GM23338 (cell line): ENCODE measurements at regions not wholly inside any gene's neighbourhood (a gene's known extent, or its start where the extent isn't known, plus 50 kb on each side); places are given as distances from the start of the nearest gene placed in this dataset.

Experiments used
- CREB1 ChIP-seq: fragments of 250-450 bp; sonication (Bioruptor Pico); IDR thresholded peaks from 2 replicates; pipeline ENCODE4 v1.5.0; 2020; ENCODE audit warnings: low read depth, mild to moderate bottlenecking, moderate library complexity
- CTCF ChIP-seq, 2 experiments: fragments of 200-600 bp in 1 of 2; sonication (generic) in 1 of 2; conservative IDR thresholded peaks; 2 replicates each; pipeline versions ENCODE4 v1.5.1 to v1.6.1; 2016 to 2017; ENCODE audit warnings: antibody characterized with exemption in 2 of 2, low read depth in 2 of 2, mild to moderate bottlenecking in 2 of 2, moderate library complexity in 1 of 2
- EZH2 ChIP-seq: fragments of 200-600 bp; sonication (generic); IDR thresholded peaks from one replicate; pipeline ENCODE4 v1.8.0; 2017; ENCODE audit warnings: antibody characterized with exemption, mild to moderate bottlenecking, low read depth; ENCODE audit not compliant: unreplicated experiment
- EZH2phosphoT487 ChIP-seq: fragments of 200-600 bp; sonication (generic); IDR thresholded peaks from one replicate; pipeline ENCODE4 v1.8.1; 2018; ENCODE audit warnings: antibody characterized with exemption; ENCODE audit not compliant: unreplicated experiment
- JUNB ChIP-seq: IDR thresholded peaks from one replicate; pipeline ENCODE4 v1.6.1; 2016; ENCODE audit warnings: antibody characterized with exemption; ENCODE audit not compliant: unreplicated experiment
- NANOG ChIP-seq: IDR thresholded peaks from 2 replicates; pipeline ENCODE4 v1.6.1; 2016; ENCODE audit warnings: antibody characterized with exemption, borderline replicate concordance
- POLR2AphosphoS5 ChIP-seq: IDR thresholded peaks from 2 replicates; pipeline ENCODE4 v1.6.1; 2016; ENCODE audit warnings: antibody characterized with exemption, low read depth
- ZNF331 ChIP-seq: fragments of 250-450 bp; sonication (Bioruptor Pico); IDR thresholded peaks from 2 replicates; pipeline ENCODE4 v1.5.0; 2020; ENCODE audit warnings: low read depth, mild to moderate bottlenecking, moderate library complexity
- TF ChIP-seq, protein P1 (sequence below): IDR thresholded peaks from 2 replicates; pipeline ENCODE4 v1.6.1; 2016; ENCODE audit warnings: antibody characterized with exemption
- TF ChIP-seq, protein P2 (sequence below): IDR thresholded peaks from one replicate; pipeline ENCODE4 v1.6.1; 2018; ENCODE audit warnings: antibody characterized with exemption; ENCODE audit not compliant: unreplicated experiment

DNA sequence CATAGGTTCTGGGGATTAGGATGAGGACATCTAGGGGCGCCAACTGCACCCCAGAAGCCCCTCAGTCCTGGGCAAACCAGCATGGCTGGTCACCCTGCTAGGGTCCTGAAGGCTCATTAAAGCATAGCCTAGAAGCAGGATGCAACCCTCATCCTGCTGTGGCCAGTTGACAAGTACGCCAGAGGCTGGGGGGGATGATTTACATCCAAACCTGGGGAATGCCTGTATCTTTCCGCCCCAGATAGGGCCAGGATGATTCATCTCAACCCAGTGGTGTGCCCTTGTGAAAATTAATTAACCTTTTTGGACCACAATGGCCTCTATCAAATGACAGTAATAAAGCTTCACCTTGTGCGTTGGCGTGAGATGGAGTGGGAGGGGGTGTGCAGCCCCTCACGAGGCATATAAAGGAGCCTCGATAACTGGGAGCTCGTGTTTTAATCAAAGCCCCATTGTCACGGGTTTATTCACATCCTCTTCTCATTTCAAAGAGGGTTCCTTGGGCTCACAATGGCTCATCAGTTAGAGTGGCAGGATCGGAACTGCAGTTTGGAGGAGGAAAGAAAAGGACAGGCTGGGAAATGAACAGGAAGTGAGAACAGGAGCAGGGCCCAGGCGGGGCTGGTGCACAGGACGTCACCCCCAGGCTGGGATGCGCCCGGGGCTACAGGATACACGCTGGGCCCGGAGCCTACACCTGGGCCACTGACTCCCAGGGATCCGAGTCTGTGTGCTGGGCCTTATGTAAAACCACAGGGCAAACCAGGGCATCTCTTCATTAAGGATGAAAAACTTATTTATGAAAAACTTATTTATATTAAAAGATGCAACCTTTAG lies 121.8 kb upstream of the PHACTR3 start:
- TF ChIP-seq NANOG = no peak
- no peak for TF ChIP-seq POLR2AphosphoS5
- no peak for TF ChIP-seq CTCF (conservative IDR thresholded peaks at IDR 0.05; ENCODE audit: low read depth in 2 of 2)
- no peak for TF ChIP-seq CREB1 (CRISPR knock-in tag)
- TF ChIP-seq, protein P1, sequence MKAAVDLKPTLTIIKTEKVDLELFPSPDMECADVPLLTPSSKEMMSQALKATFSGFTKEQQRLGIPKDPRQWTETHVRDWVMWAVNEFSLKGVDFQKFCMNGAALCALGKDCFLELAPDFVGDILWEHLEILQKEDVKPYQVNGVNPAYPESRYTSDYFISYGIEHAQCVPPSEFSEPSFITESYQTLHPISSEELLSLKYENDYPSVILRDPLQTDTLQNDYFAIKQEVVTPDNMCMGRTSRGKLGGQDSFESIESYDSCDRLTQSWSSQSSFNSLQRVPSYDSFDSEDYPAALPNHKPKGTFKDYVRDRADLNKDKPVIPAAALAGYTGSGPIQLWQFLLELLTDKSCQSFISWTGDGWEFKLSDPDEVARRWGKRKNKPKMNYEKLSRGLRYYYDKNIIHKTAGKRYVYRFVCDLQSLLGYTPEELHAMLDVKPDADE = no peak
- TF ChIP-seq, protein P2, sequence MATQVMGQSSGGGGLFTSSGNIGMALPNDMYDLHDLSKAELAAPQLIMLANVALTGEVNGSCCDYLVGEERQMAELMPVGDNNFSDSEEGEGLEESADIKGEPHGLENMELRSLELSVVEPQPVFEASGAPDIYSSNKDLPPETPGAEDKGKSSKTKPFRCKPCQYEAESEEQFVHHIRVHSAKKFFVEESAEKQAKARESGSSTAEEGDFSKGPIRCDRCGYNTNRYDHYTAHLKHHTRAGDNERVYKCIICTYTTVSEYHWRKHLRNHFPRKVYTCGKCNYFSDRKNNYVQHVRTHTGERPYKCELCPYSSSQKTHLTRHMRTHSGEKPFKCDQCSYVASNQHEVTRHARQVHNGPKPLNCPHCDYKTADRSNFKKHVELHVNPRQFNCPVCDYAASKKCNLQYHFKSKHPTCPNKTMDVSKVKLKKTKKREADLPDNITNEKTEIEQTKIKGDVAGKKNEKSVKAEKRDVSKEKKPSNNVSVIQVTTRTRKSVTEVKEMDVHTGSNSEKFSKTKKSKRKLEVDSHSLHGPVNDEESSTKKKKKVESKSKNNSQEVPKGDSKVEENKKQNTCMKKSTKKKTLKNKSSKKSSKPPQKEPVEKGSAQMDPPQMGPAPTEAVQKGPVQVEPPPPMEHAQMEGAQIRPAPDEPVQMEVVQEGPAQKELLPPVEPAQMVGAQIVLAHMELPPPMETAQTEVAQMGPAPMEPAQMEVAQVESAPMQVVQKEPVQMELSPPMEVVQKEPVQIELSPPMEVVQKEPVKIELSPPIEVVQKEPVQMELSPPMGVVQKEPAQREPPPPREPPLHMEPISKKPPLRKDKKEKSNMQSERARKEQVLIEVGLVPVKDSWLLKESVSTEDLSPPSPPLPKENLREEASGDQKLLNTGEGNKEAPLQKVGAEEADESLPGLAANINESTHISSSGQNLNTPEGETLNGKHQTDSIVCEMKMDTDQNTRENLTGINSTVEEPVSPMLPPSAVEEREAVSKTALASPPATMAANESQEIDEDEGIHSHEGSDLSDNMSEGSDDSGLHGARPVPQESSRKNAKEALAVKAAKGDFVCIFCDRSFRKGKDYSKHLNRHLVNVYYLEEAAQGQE = no peak
- no peak for TF ChIP-seq EZH2
- TF ChIP-seq EZH2phosphoT487 = no peak
- no peak for TF ChIP-seq JUNB
- TF ChIP-seq ZNF331 (CRISPR knock-in tag) = no peak
